Skeletal muscle satellite cell (primary cell): ENCODE measurements at regions not wholly inside any gene's neighbourhood (a gene's known extent, or its start where the extent isn't known, plus 50 kb on each side); places are given as distances from the start of the nearest gene placed in this dataset.
"Not testable (repeated sequence)": the region's sequence is repeated elsewhere in the genome, so short reads cannot be mapped to it uniquely, and the experiment has no call there.

Experiments used
- H3K27me3 ChIP-seq: 2 replicates; pipeline ENCODE4 v1.7.0; 2013; ENCODE audit warnings: low read length; ENCODE audit not compliant: control insufficient read depth, insufficient read depth
- H3K36me3 ChIP-seq: 2 replicates; pipeline ENCODE4 v1.7.0; 2013; ENCODE audit warnings: mild to moderate bottlenecking, control low read depth, low read length; ENCODE audit not compliant: insufficient read depth
- H3K4me1 ChIP-seq: 2 replicates; pipeline ENCODE4 v1.7.0; 2013; ENCODE audit warnings: low read length; ENCODE audit not compliant: control insufficient read depth, insufficient read depth
- H3K4me2 ChIP-seq: 2 replicates; pipeline ENCODE4 v1.7.0; 2013; ENCODE audit warnings: mild to moderate bottlenecking, low read length
- H3K4me3 ChIP-seq: 2 replicates; pipeline ENCODE4 v1.7.0; 2013; ENCODE audit warnings: low read length
- H3K9ac ChIP-seq: 2 replicates; pipeline ENCODE4 v1.7.0; 2013; ENCODE audit warnings: mild to moderate bottlenecking, low read depth, low read length, moderate library complexity
- H3K9me3 ChIP-seq: replicated peaks from 2 replicates; pipeline ENCODE4 v1.7.0; 2013; ENCODE audit warnings: mild to moderate bottlenecking, control low read depth, low read length

- H3K36me3 ChIP-seq = no peaks in the 10 kb centered on the region
- no peaks in the 10 kb centered on the region for H3K27me3 ChIP-seq
- H3K4me2 ChIP-seq = no peak overlapping the region
- H3K9ac ChIP-seq = no peak overlapping the region
- no peaks in the 10 kb centered on the region for H3K9me3 ChIP-seq
- no peak overlapping the region for H3K4me3 ChIP-seq
- H3K4me1 ChIP-seq = peaks cover 9% of the 10 kb centered on the region
These were observed 348.5 kb downstream of the DNAH5 start for GRCh38 chr5:13595978-13596377.

- Histone ChIP-seq H3K4me1 (peaks cover 12% of the 10 kb centered on the region), H3K36me3 (no peaks in the 10 kb centered on the region), H3K4me2 (peak overlapping the region; percentile 49), H3K4me3 (no peak overlapping the region), H3K27me3 (no peaks in the 10 kb centered on the region), H3K9ac (peak overlapping the region; percentile 34), H3K9me3 (no peaks in the 10 kb centered on the region)
These were observed 352.9 kb downstream of the DNAH5 start for GRCh38 chr5:13591621-13592020.

DNA sequence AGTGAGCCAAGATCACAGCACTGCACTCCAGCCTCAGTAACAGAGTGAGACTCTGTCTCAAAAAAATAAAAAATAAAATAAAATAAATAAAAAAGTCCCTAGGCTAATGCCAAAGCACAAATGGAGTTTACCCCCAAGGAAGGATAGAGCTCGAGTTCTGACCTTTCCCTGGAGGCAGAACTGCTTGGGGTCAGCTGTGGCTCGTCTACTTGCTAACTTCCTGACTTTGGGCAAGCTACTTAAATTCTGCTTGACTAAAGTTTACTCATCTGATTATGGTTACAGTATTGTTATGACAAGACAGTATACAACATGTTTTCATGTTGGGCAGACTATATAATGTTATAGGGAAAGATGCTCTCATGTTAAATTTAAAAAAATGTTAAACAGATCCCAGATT is 359.2 kb downstream of the DNAH5 start:
- no peaks in the 10 kb centered on the region for H3K27me3 ChIP-seq
- no peaks in the 10 kb centered on the region for H3K36me3 ChIP-seq
- H3K4me1 ChIP-seq = no peaks in the 10 kb centered on the region
- H3K4me2 ChIP-seq = no peak overlapping the region
- H3K9me3 ChIP-seq = no peaks in the 10 kb centered on the region
- H3K9ac ChIP-seq = no peak overlapping the region
- H3K4me3 ChIP-seq = no peak overlapping the region

DNA sequence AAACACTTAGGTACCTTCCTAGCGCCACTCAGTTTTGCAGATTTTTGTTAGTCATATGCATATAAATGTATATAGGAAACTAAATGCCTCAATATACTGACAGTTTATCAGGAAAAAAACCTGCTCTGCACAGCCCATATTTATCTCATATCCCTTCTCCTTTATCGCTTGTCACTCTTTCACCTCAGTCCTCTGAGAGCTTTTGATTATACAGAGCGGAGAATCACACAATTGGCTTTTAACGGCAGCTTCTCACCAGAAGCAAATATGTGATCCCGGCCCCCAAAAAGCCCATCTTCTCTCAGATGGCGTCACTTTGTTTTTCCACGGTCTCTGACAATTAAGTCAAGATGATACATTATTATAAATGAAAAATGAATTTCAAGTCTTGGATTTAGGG is 362.6 kb downstream of the DNAH5 start:
- H3K36me3 ChIP-seq = no peaks in the 10 kb centered on the region

DNA sequence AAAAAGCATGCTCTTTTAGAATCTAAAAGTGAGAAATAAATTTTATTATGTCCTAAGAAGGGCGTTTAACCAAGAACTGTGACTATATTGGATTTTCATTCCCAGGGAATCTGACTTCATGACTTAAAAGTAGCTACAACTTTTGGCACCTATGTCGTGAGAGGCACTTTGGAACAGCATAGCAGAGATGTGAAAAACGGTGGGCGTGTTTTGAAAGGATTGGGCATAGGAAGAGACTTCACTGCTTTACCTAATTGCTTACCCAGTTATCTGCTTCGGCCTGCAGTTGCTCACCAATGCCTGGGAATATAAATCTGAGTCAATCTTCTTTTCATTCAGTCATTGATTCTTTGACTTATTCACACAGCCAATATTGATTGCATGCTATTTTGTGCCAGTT is 363.4 kb downstream of the DNAH5 start:
- H3K4me1 ChIP-seq = no peaks in the 10 kb centered on the region
- no peaks in the 10 kb centered on the region for H3K36me3 ChIP-seq
- H3K9ac ChIP-seq = no peak overlapping the region
- H3K27me3 ChIP-seq = no peaks in the 10 kb centered on the region
- H3K4me2 ChIP-seq = no peak overlapping the region
- H3K4me3 ChIP-seq = no peak overlapping the region
- H3K9me3 ChIP-seq = no peaks in the 10 kb centered on the region

More for the DNA sequence above, 362.6 kb downstream of the DNAH5 start:
- Histone ChIP-seq H3K27me3 (no peaks in the 10 kb centered on the region), H3K4me3 (no peak overlapping the region), H3K4me1 (no peaks in the 10 kb centered on the region), H3K4me2 (no peak overlapping the region), H3K9ac (no peak overlapping the region), H3K9me3 (no peaks in the 10 kb centered on the region)

GRCh38 chr5:13580058-13580457 is 364.4 kb downstream of the DNAH5 start:
- H3K4me1 ChIP-seq = no peaks in the 10 kb centered on the region
- no peaks in the 10 kb centered on the region for H3K36me3 ChIP-seq

GRCh38 chr5:13579091-13579490 is 365.4 kb downstream of the DNAH5 start:
- H3K4me1 ChIP-seq, H3K9ac ChIP-seq, H3K9me3 ChIP-seq, H3K27me3 ChIP-seq, H3K4me2 ChIP-seq, H3K36me3 ChIP-seq, H3K4me3 ChIP-seq: not testable (repeated sequence)

More at GRCh38 chr5:13580058-13580457, 364.4 kb downstream of the DNAH5 start:
- Histone ChIP-seq H3K4me3 (no peak overlapping the region), H3K9ac (no peak overlapping the region), H3K9me3 (no peaks in the 10 kb centered on the region), H3K27me3 (no peaks in the 10 kb centered on the region), H3K4me2 (no peak overlapping the region)

DNA sequence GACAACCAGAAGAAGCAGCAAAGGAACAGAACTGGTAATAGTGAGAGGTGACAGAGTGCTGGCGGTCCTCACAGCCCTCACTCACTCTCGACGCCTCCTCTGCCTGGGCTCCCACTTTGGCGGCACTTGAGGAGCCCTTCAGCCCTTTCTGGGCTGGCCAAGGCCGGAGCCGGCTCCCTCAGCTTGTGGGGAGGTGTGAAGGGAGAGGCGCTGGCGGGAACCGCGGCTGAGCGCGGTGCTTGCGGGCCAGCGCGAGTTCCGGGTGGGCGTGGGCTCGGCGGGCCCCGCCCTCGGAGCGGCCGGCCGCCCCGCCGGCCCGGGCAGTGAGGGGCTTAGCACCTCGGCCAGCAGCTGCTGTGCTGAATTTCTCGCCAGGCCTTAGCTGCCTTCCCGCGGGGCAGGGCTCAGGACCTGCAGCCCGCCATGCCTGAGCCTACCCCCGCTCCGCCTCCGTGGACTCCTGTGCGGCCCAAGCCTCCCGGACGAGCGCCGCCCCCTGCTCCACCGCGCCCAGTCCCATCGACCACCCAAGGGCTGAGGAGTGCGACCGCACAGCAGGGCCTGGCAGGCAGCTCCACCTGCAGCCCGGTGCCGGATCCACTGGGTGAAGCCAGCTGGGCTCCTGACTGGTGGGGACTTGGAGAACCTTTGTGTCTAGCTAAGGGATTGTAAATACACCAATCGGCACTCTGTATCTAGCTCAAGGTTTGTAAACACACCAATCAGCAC is 366.0 kb downstream of the DNAH5 start:
- not testable (repeated sequence) for H3K36me3 ChIP-seq, H3K4me2 ChIP-seq, H3K4me1 ChIP-seq, H3K9me3 ChIP-seq, H3K4me3 ChIP-seq, H3K9ac ChIP-seq, H3K27me3 ChIP-seq

GRCh38 chr5:13574574-13574973 is 369.9 kb downstream of the DNAH5 start:
- Histone ChIP-seq H3K4me2 (no peak overlapping the region), H3K36me3 (no peaks in the 10 kb centered on the region), H3K4me3 (no peak overlapping the region), H3K27me3 (no peaks in the 10 kb centered on the region), H3K9me3 (no peaks in the 10 kb centered on the region), H3K4me1 (peaks cover 8% of the 10 kb centered on the region), H3K9ac (no peak overlapping the region)

DNA sequence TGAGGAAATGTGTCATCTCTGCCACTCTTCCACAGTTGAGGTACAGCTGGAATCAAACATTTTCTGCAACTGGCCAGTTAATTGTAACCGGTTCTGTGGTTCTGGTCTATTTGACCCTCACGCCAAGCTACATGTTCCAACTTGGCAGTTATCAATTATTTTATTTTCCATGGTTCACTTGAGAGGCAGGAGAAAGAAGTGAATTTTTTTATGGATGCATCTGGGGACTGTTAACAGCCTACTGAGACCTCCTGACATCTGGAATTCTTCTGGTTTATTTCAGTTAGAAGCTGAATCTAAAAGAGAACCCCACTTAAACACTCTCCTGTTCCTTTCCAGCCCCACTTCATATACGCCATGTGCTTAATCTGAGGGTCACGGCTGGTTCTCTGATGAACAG is 372.3 kb downstream of the DNAH5 start:
- H3K9ac ChIP-seq = no peak overlapping the region
- no peaks in the 10 kb centered on the region for H3K27me3 ChIP-seq
- H3K4me3 ChIP-seq = no peak overlapping the region
- peaks cover 29% of the 10 kb centered on the region for H3K4me1 ChIP-seq
- no peaks in the 10 kb centered on the region for H3K9me3 ChIP-seq
- no peak overlapping the region for H3K4me2 ChIP-seq
- H3K36me3 ChIP-seq = no peaks in the 10 kb centered on the region

GRCh38 chr5:13569090-13569715 is 375.3 kb downstream of the DNAH5 start:
- H3K9me3 ChIP-seq = no peaks in the 10 kb centered on the region
- no peaks in the 10 kb centered on the region for H3K27me3 ChIP-seq
- no peak overlapping the region for H3K4me3 ChIP-seq
- H3K36me3 ChIP-seq = no peaks in the 10 kb centered on the region
- H3K9ac ChIP-seq = no peak overlapping the region
- H3K4me2 ChIP-seq = no peak overlapping the region
- H3K4me1 ChIP-seq = peaks cover 32% of the 10 kb centered on the region

GRCh38 chr5:13567819-13568218 is 376.7 kb downstream of the DNAH5 start:
- Histone ChIP-seq H3K9ac (peak overlapping the region; percentile 70), H3K4me2 (peak overlapping the region; percentile 34), H3K4me1 (peaks cover 31% of the 10 kb centered on the region)

More at GRCh38 chr5:13567819-13568218, 376.7 kb downstream of the DNAH5 start:
- Histone ChIP-seq H3K4me3 (peak overlapping the region; percentile 1), H3K27me3 (no peaks in the 10 kb centered on the region), H3K36me3 (no peaks in the 10 kb centered on the region), H3K9me3 (no peaks in the 10 kb centered on the region)
